ENCODE measurements at regions not wholly inside any gene's neighbourhood (a gene's known extent, or its start where the extent isn't known, plus 50 kb on each side); places are given as distances from the start of the nearest gene placed in this dataset.

DNA sequence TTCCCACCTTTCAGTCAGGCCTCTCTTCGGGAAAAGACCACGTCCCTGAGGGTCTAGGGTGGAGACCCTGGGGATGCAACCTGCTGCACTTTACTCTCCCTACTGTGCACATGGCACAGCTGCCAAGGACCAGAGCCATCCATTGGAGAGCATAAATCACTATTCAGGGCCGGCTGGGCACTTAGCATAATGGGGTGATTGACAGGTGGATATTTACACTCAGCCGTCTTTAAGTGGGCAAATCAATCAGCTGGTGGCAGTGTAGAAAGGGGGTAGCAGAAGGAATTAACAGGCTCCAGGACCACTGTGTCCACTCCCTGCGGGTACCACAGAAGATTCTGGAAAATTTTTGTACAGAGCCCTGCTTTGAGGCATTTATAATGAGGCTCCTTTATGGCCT, 87.3 kb upstream of the IRX6 start:
- no peak for TF ChIP-seq POLR2A (IDR thresholded peaks at IDR 0.05; ENCODE audit: low read depth, low read length)
- no peak for TF ChIP-seq TAF1 (IDR thresholded peaks at IDR 0.05; ENCODE audit: borderline replicate concordance, low read depth, low read length)

Measured in GM12892 (cell line).